Neural cell (in vitro differentiated cells): ENCODE measurements at regions not wholly inside any gene's neighbourhood (a gene's known extent, or its start where the extent isn't known, plus 50 kb on each side); places are given as distances from the start of the nearest gene placed in this dataset.

Experiments used
- H2AFZ ChIP-seq: fragments of 200-600, 300-800 bp; sonication (generic), shearing (Covaris generic); 2 replicates; pipeline ENCODE4 v1.6.0; 2014; ENCODE audit warnings: low read depth, mild to moderate bottlenecking, antibody characterized with exemption, low read length, moderate library complexity
- H3F3A ChIP-seq: fragments of 200-600 bp; shearing (Covaris generic); 2 replicates; pipeline ENCODE4 v1.6.1; 2016; ENCODE audit warnings: mild to moderate bottlenecking, moderate library complexity, mixed read lengths, antibody characterized with exemption, low read length; ENCODE audit not compliant: insufficient read depth, poor library complexity, severe bottlenecking
- H3K27ac ChIP-seq: fragments of 200-600, 300-800 bp; sonication (generic), shearing (Covaris generic); 2 replicates; pipeline ENCODE4 v1.5.1; 2014; ENCODE audit warnings: mild to moderate bottlenecking, low read length, moderate library complexity
- H3K27me3 ChIP-seq: fragments of 300-800, 200-600 bp; sonication (generic), shearing (Covaris generic); 2 replicates; pipeline ENCODE4 v1.6.0; 2014; ENCODE audit warnings: mild to moderate bottlenecking, low read depth, low read length, moderate library complexity; ENCODE audit not compliant: insufficient read depth
- H3K36me3 ChIP-seq: fragments of 300-800, 200-600 bp; sonication (generic), shearing (Covaris generic); 2 replicates; pipeline ENCODE4 v1.5.1; 2014; ENCODE audit warnings: mild to moderate bottlenecking, antibody characterized with exemption, low read length, moderate library complexity; ENCODE audit not compliant: insufficient read depth
- H3K4me2 ChIP-seq: fragments of 300-800, 200-600 bp; sonication (generic), shearing (Covaris generic); 2 replicates; pipeline ENCODE4 v1.6.0; 2014; ENCODE audit warnings: mild to moderate bottlenecking, low read length
- H3K4me3 ChIP-seq: fragments of 300-800, 200-600 bp; sonication (generic), shearing (Covaris generic); 2 replicates; pipeline ENCODE4 v1.5.1; 2014; ENCODE audit warnings: mild to moderate bottlenecking, low read length, moderate library complexity
- H3K79me2 ChIP-seq: fragments of 200-600 bp; shearing (Covaris generic); replicated peaks from 2 replicates; pipeline ENCODE4 v1.6.0; 2014; ENCODE audit warnings: mild to moderate bottlenecking, low read length, moderate library complexity; ENCODE audit not compliant: insufficient read depth
- H3K9ac ChIP-seq: fragments of 300-800, 200-600 bp; sonication (generic), shearing (Covaris generic); 2 replicates; pipeline ENCODE4 v1.6.1; 2016; ENCODE audit warnings: mild to moderate bottlenecking, low read length, mixed read lengths
- H3K9me2 ChIP-seq: fragments of 200-600 bp; shearing (Covaris generic); 2 replicates; pipeline ENCODE4 v1.6.1; 2016; ENCODE audit warnings: mild to moderate bottlenecking, low read length, mixed read lengths; ENCODE audit not compliant: insufficient read depth
- H3K9me3 ChIP-seq: fragments of 200-600, 300-800 bp; sonication (generic), shearing (Covaris generic); 2 replicates; pipeline ENCODE4 v1.6.1; 2016; ENCODE audit warnings: mild to moderate bottlenecking, mixed run types, low read length, moderate library complexity, mixed read lengths
- H4K20me1 ChIP-seq: fragments of 200-600 bp; shearing (Covaris generic); 2 replicates; pipeline ENCODE4 v1.6.1; 2016; ENCODE audit warnings: mild to moderate bottlenecking, mixed run types; ENCODE audit not compliant: insufficient read depth
- EP300 ChIP-seq: fragments of 450-650 bp; conservative IDR thresholded peaks from 2 replicates; pipeline ENCODE4 v1.6.1; 2014; ENCODE audit warnings: antibody characterized with exemption, mild to moderate bottlenecking, moderate library complexity; ENCODE audit not compliant: poor library complexity, severe bottlenecking
- EZH2 ChIP-seq: fragments of 200-600, 300-800 bp; shearing (Covaris generic), sonication (generic); IDR thresholded peaks from 2 replicates; pipeline ENCODE4 v1.6.1; 2014; ENCODE audit warnings: antibody characterized with exemption, low read length, borderline replicate concordance, mild to moderate bottlenecking; ENCODE audit not compliant: insufficient read depth, poor library complexity, severe bottlenecking
- MXI1 ChIP-seq: fragments of 450-650 bp; conservative IDR thresholded peaks from 2 replicates; pipeline ENCODE4 v1.6.1; 2014; ENCODE audit warnings: antibody characterized with exemption, mild to moderate bottlenecking; ENCODE audit not compliant: poor library complexity, severe bottlenecking
- POLR2AphosphoS5 ChIP-seq: IDR thresholded peaks from 2 replicates; pipeline ENCODE4 v1.6.1; 2012
- RAD21 ChIP-seq: fragments of 450-650 bp; conservative IDR thresholded peaks from 2 replicates; pipeline ENCODE4 v1.6.1; 2014; ENCODE audit warnings: antibody characterized with exemption, mild to moderate bottlenecking, moderate library complexity
- REST ChIP-seq: IDR thresholded peaks from 2 replicates; pipeline ENCODE4 v1.6.1; 2012; ENCODE audit warnings: borderline replicate concordance
- SMC3 ChIP-seq: fragments of 450-650 bp; conservative IDR thresholded peaks from 2 replicates; pipeline ENCODE4 v1.6.1; 2014; ENCODE audit warnings: antibody characterized with exemption, mild to moderate bottlenecking, moderate library complexity; ENCODE audit not compliant: poor library complexity
- TAF1 ChIP-seq: IDR thresholded peaks from 2 replicates; pipeline ENCODE4 v1.6.1; 2012; ENCODE audit warnings: low read depth
- TF ChIP-seq, protein P1 (sequence below): fragments of 450-650 bp; IDR thresholded peaks from 2 replicates; pipeline ENCODE4 v1.5.1; 2014; ENCODE audit warnings: antibody characterized with exemption, mild to moderate bottlenecking, moderate library complexity; ENCODE audit not compliant: poor library complexity, severe bottlenecking

DNA sequence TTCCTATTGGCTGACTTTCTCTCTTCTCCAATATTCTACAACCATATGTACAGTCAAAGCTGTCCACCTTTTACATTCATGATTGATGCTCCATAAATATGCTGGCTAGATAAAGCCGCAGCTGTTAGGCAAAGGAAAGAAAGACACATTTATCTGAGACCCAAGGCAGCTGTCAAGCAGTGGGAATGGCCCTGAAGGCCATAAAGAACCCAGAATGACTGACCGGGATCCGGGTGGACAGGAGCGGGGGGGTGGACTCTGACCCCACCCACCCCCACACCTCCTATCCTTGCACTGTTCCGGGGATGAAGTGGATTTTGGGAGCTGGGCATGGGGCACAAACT lies 116.4 kb downstream of the RTP5 start:
- Histone ChIP-seq H4K20me1 (no peaks in the 10 kb centered on the region), H2AFZ (no peak overlapping the region), H3K27ac (no peak overlapping the region), H3K4me3 (no peak overlapping the region), H3K36me3 (no peaks in the 10 kb centered on the region), H3K27me3 (no peaks in the 10 kb centered on the region), H3K4me2 (no peak overlapping the region), H3K9me3 (no peaks in the 10 kb centered on the region), H3K9me2 (no peaks in the 10 kb centered on the region), H3F3A (no peaks in the 10 kb centered on the region), H3K9ac (no peak overlapping the region), H3K79me2 (no peaks in the 10 kb centered on the region)
- TF ChIP-seq RAD21 (no peak), POLR2AphosphoS5 (no peak), SMC3 (no peak), MXI1 (no peak), EP300 (no peak), TAF1 (no peak)

DNA sequence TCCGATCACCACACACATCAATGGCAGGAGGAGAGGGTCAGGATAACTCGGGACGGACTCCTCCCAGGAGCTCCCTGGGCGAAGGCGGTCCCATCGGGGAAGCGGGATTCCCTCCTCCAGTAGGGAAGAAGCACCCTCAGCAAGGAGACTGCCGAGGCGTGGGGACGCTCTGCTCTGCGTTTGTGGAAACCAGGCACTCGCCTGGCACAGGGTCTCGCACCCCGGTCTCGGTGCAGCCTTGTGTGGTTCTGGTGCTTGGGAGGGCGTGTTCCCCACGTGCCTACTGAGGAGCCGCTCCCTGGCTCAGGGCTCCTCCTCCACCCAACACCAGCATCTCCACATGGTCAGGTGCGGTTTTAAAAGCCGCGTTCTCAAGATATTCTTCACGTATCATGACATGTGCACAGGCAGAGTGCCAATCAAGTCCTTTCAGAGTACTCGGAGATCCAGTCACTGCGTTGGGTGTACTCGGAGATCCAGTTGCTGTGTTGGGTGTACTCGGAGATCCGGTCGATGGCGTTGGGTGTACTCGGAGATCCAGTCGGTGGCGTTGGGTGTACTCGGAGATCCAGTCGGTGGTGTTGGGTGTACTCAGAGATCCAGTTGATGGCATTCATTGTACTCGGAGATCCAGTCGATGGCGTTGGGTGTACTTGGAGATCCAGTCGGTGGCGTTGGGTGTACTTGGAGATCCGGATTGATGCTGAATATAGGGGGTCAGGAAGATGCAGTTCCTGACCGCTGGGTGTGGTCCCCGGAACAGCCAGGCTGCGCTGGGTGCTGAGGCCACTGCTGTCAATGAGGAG lies 117.5 kb downstream of the RTP5 start:
- no peak overlapping the region for H3K4me2 ChIP-seq
- no peak overlapping the region for H2AFZ ChIP-seq
- H3K27me3 ChIP-seq = no peaks in the 10 kb centered on the region
- TF ChIP-seq REST = no peak
- no peak for TF ChIP-seq MXI1
- no peak for TF ChIP-seq RAD21
- no peak for TF ChIP-seq EP300
- no peak for TF ChIP-seq EZH2
- TF ChIP-seq TAF1 = no peak
- TF ChIP-seq SMC3 = no peak
- no peak for TF ChIP-seq POLR2AphosphoS5
- TF ChIP-seq, protein P1, sequence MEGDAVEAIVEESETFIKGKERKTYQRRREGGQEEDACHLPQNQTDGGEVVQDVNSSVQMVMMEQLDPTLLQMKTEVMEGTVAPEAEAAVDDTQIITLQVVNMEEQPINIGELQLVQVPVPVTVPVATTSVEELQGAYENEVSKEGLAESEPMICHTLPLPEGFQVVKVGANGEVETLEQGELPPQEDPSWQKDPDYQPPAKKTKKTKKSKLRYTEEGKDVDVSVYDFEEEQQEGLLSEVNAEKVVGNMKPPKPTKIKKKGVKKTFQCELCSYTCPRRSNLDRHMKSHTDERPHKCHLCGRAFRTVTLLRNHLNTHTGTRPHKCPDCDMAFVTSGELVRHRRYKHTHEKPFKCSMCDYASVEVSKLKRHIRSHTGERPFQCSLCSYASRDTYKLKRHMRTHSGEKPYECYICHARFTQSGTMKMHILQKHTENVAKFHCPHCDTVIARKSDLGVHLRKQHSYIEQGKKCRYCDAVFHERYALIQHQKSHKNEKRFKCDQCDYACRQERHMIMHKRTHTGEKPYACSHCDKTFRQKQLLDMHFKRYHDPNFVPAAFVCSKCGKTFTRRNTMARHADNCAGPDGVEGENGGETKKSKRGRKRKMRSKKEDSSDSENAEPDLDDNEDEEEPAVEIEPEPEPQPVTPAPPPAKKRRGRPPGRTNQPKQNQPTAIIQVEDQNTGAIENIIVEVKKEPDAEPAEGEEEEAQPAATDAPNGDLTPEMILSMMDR = no peak
- H3F3A ChIP-seq = no peaks in the 10 kb centered on the region
- no peak overlapping the region for H3K9ac ChIP-seq
- H3K9me3 ChIP-seq = no peaks in the 10 kb centered on the region
- no peaks in the 10 kb centered on the region for H4K20me1 ChIP-seq
- no peaks in the 10 kb centered on the region for H3K36me3 ChIP-seq
- no peak overlapping the region for H3K4me3 ChIP-seq
- no peaks in the 10 kb centered on the region for H3K9me2 ChIP-seq
- no peak overlapping the region for H3K27ac ChIP-seq
- H3K79me2 ChIP-seq = no peaks in the 10 kb centered on the region
